Mesendoderm (in vitro differentiated cells): ENCODE measurements at regions not wholly inside any gene's neighbourhood (a gene's known extent, or its start where the extent isn't known, plus 50 kb on each side); places are given as distances from the start of the nearest gene placed in this dataset.

ENCODE experiments used
- DNase-seq: peaks from one replicate; pipeline ENCODE4 v3.0.0; 2013
- H2AK5ac ChIP-seq: 2 replicates; pipeline ENCODE4 v1.6.1; 2013; ENCODE audit warnings: low read length, inconsistent platforms
- H2BK120ac ChIP-seq: 2 replicates; pipeline ENCODE4 v1.6.1; 2013; ENCODE audit warnings: low read depth, mild to moderate bottlenecking, low read length, moderate library complexity, mixed read lengths
- H2BK15ac ChIP-seq: replicated peaks from 2 replicates; pipeline ENCODE4 v1.6.1; 2013; ENCODE audit warnings: low read depth, mild to moderate bottlenecking, moderate library complexity
- H2BK5ac ChIP-seq: 2 replicates; pipeline ENCODE4 v1.6.1; 2013; ENCODE audit warnings: low read length, inconsistent platforms
- H3K18ac ChIP-seq: 2 replicates; pipeline ENCODE4 v1.6.1; 2013; ENCODE audit warnings: mild to moderate bottlenecking, low read length, mixed read lengths
- H3K23ac ChIP-seq: one replicate; pipeline ENCODE4 v1.6.1; 2013; ENCODE audit warnings: low read length
- H3K27ac ChIP-seq: 2 replicates; pipeline ENCODE4 v1.5.1; 2013; ENCODE audit warnings: low read depth, mild to moderate bottlenecking, inconsistent platforms, low read length, moderate library complexity
- H3K27me3 ChIP-seq: 2 replicates; pipeline ENCODE4 v1.6.1; 2013; ENCODE audit warnings: low read length, control low read depth, mild to moderate bottlenecking, inconsistent platforms; ENCODE audit not compliant: insufficient read depth, poor library complexity
- H3K36me3 ChIP-seq: 2 replicates; pipeline ENCODE4 v1.6.1; 2013; ENCODE audit warnings: low read length, inconsistent platforms; ENCODE audit not compliant: control insufficient read depth, insufficient read depth
- H3K4ac ChIP-seq: one replicate; pipeline ENCODE4 v1.6.1; 2013; ENCODE audit warnings: low read depth, mild to moderate bottlenecking, low read length, moderate library complexity
- H3K4me1 ChIP-seq: 2 replicates; pipeline ENCODE4 v1.6.1; 2013; ENCODE audit warnings: low read depth, low read length, inconsistent platforms; ENCODE audit not compliant: control insufficient read depth
- H3K4me2 ChIP-seq: 2 replicates; pipeline ENCODE4 v1.6.1; 2013; ENCODE audit warnings: low read length
- H3K4me3 ChIP-seq: 2 replicates; pipeline ENCODE4 v1.5.1; 2013; ENCODE audit warnings: mild to moderate bottlenecking, low read length
- H3K56ac ChIP-seq: one replicate; pipeline ENCODE4 v1.6.1; 2013; ENCODE audit warnings: low read length
- H3K79me1 ChIP-seq: 2 replicates; pipeline ENCODE4 v1.6.1; 2013; ENCODE audit warnings: low read length, inconsistent platforms
- H3K79me2 ChIP-seq: 2 replicates; pipeline ENCODE4 v1.6.1; 2013; ENCODE audit warnings: mild to moderate bottlenecking, low read length; ENCODE audit not compliant: control insufficient read depth, insufficient read depth
- H3K9ac ChIP-seq: 2 replicates; pipeline ENCODE4 v1.6.1; 2013; ENCODE audit warnings: low read length, inconsistent platforms
- H4K5ac ChIP-seq: one replicate; pipeline ENCODE4 v1.6.1; 2013; ENCODE audit warnings: low read length
- H4K8ac ChIP-seq: one replicate; pipeline ENCODE4 v1.6.1; 2013; ENCODE audit warnings: low read depth, mild to moderate bottlenecking, control low read depth, low read length, moderate library complexity
- WGBS: extraction: QIAGEN DNeasy Blood & Tissue Kit; methylation state at CpG from one replicate; pipeline ENCODE4 v1.1.7; 2013; ENCODE audit warnings: low lambda C conversion rate, missing lambda C conversion rate; ENCODE audit not compliant: insufficient coverage; ENCODE audit errors: extremely low coverage; 5-methylcytosine and 5-hydroxymethylcytosine counted together

- Histone ChIP-seq H4K5ac (no peak overlapping the region), H3K36me3 (no peaks in the 10 kb centered on the region), H3K4ac (no peak overlapping the region), H3K27me3 (no peaks in the 10 kb centered on the region), H3K4me2 (no peak overlapping the region), H3K4me1 (no peaks in the 10 kb centered on the region), H3K9ac (no peak overlapping the region), H2AK5ac (no peak overlapping the region), H3K4me3 (no peak overlapping the region), H2BK120ac (no peak overlapping the region), H3K56ac (no peak overlapping the region), H3K79me2 (no peaks in the 10 kb centered on the region), H2BK15ac (no peak overlapping the region), H3K27ac (no peak overlapping the region), H2BK5ac (no peak overlapping the region), H3K23ac (no peak overlapping the region), H4K8ac (no peak overlapping the region), H3K18ac (no peak overlapping the region), H3K79me1 (no peaks in the 10 kb centered on the region)
- no peak for DNase-seq
- WGBS: no CpG with 5 or more reads among the region's 12 CpGs
These were observed 176.8 kb upstream of the VRK2 start for GRCh38 chr2:57869758-57870344.

GRCh38 chr2:57876313-57876712 lies 170.3 kb upstream of the VRK2 start:
- H3K4me3 ChIP-seq: no peak overlapping the region

GRCh38 chr2:57877811-57878170 lies 168.8 kb upstream of the VRK2 start:
- Histone ChIP-seq H3K27me3 (no peaks in the 10 kb centered on the region), H3K56ac (no peak overlapping the region), H4K5ac (no peak overlapping the region), H2BK120ac (no peak overlapping the region), H2BK5ac (no peak overlapping the region), H3K27ac (no peak overlapping the region), H3K79me2 (no peaks in the 10 kb centered on the region), H3K4me2 (no peak overlapping the region), H3K79me1 (no peaks in the 10 kb centered on the region), H3K4me3 (no peak overlapping the region), H3K36me3 (no peaks in the 10 kb centered on the region), H2BK15ac (no peak overlapping the region), H3K4ac (no peak overlapping the region), H2AK5ac (no peak overlapping the region), H3K4me1 (no peaks in the 10 kb centered on the region), H3K9ac (no peak overlapping the region), H4K8ac (no peak overlapping the region), H3K23ac (no peak overlapping the region), H3K18ac (no peak overlapping the region)
- DNase-seq: no peak

More at GRCh38 chr2:57876313-57876712, 170.3 kb upstream of the VRK2 start:
- no peak overlapping the region for H3K56ac ChIP-seq
- H3K4me1 ChIP-seq: no peaks in the 10 kb centered on the region
- H2AK5ac ChIP-seq: no peak overlapping the region
- H3K9ac ChIP-seq: no peak overlapping the region
- DNase-seq: no peak
- H4K8ac ChIP-seq: no peak overlapping the region
- H3K27ac ChIP-seq: no peak overlapping the region
- no peaks in the 10 kb centered on the region for H3K27me3 ChIP-seq
- no peak overlapping the region for H3K4ac ChIP-seq
- no peak overlapping the region for H2BK5ac ChIP-seq
- H3K36me3 ChIP-seq: no peaks in the 10 kb centered on the region
- H4K5ac ChIP-seq: no peak overlapping the region
- H2BK15ac ChIP-seq: no peak overlapping the region
- no peak overlapping the region for H3K23ac ChIP-seq
- H3K79me2 ChIP-seq: no peaks in the 10 kb centered on the region
- H3K18ac ChIP-seq: no peak overlapping the region
- H2BK120ac ChIP-seq: no peak overlapping the region
- no peak overlapping the region for H3K4me2 ChIP-seq
- no peaks in the 10 kb centered on the region for H3K79me1 ChIP-seq

- Histone ChIP-seq H3K9ac (no peak overlapping the region), H2BK15ac (no peak overlapping the region), H2BK5ac (no peak overlapping the region), H4K5ac (no peak overlapping the region), H3K4me3 (no peak overlapping the region), H3K36me3 (no peaks in the 10 kb centered on the region), H3K4me1 (no peaks in the 10 kb centered on the region), H3K27me3 (no peaks in the 10 kb centered on the region), H3K4me2 (no peak overlapping the region), H3K56ac (no peak overlapping the region), H3K27ac (no peak overlapping the region), H3K23ac (no peak overlapping the region), H4K8ac (no peak overlapping the region), H2AK5ac (no peak overlapping the region), H3K79me1 (no peaks in the 10 kb centered on the region), H3K4ac (no peak overlapping the region), H3K79me2 (no peaks in the 10 kb centered on the region), H2BK120ac (no peak overlapping the region), H3K18ac (no peak overlapping the region)
- no peak for DNase-seq
- no CpG with 5 or more reads among the region's 11 CpGs for WGBS
These were observed 168.3 kb upstream of the VRK2 start for GRCh38 chr2:57878171-57878865.

GRCh38 chr2:57878866-57879210 lies 167.8 kb upstream of the VRK2 start:
- Histone ChIP-seq H3K27me3 (no peaks in the 10 kb centered on the region), H3K4me2 (no peak overlapping the region), H3K56ac (no peak overlapping the region), H3K18ac (no peak overlapping the region), H3K36me3 (no peaks in the 10 kb centered on the region), H3K4me1 (no peaks in the 10 kb centered on the region), H3K23ac (no peak overlapping the region), H3K4me3 (no peak overlapping the region), H2BK120ac (no peak overlapping the region), H3K79me2 (no peaks in the 10 kb centered on the region), H3K9ac (no peak overlapping the region), H2BK15ac (no peak overlapping the region), H3K4ac (no peak overlapping the region), H3K27ac (no peak overlapping the region), H4K8ac (no peak overlapping the region), H2BK5ac (no peak overlapping the region), H2AK5ac (no peak overlapping the region), H3K79me1 (no peaks in the 10 kb centered on the region), H4K5ac (no peak overlapping the region)
- DNase-seq: no peak
- no CpG with 5 or more reads among the region's 2 CpGs for WGBS

- Histone ChIP-seq H2BK15ac (no peak overlapping the region), H3K4ac (no peak overlapping the region), H2AK5ac (no peak overlapping the region), H3K18ac (no peak overlapping the region), H3K56ac (no peak overlapping the region), H3K9ac (no peak overlapping the region), H3K4me3 (no peak overlapping the region), H3K36me3 (no peaks in the 10 kb centered on the region), H3K23ac (no peak overlapping the region), H3K27ac (no peak overlapping the region), H4K8ac (no peak overlapping the region), H3K27me3 (no peaks in the 10 kb centered on the region), H2BK120ac (no peak overlapping the region), H4K5ac (no peak overlapping the region), H3K4me1 (no peaks in the 10 kb centered on the region), H2BK5ac (no peak overlapping the region), H3K4me2 (no peak overlapping the region), H3K79me1 (no peaks in the 10 kb centered on the region), H3K79me2 (no peaks in the 10 kb centered on the region)
- no peak for DNase-seq
- no CpG with 5 or more reads among the region's 4 CpGs for WGBS
These were observed 166.2 kb upstream of the VRK2 start for GRCh38 chr2:57880446-57880845.
